ENCODE measurements at regions not wholly inside any gene's neighbourhood (a gene's known extent, or its start where the extent isn't known, plus 50 kb on each side); places are given as distances from the start of the nearest gene placed in this dataset.

DNA sequence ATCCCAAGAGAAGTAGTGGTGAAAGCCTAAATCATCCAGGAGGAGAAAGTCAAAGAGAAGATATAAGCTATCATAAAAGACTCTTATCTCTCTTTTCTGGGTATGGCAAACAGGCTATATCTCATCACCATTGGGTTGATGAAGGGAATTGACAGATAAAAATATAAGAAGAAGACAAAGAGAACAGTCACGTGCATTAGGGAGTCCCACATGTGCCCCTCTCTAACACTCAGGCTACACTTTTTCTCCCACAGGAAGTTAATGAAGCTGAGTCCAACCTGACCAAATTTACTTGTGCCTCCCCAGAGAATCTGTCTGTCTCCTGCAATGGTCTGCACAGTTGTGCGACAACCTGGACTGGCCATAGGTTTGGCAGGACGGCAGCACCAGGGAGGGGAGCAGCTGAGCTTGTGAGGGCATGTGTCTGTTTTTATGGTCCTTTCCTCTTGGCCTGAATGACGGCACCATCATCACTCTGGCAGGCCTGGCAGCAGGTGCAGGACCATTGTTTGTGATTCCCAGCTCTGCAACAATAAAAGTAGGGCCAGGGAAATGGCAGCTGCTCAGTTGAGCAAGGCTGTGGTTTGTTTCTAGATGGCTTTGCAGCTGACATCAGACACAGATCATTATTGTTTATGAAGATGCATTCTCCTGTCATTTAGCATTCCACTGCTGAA is 144.5 kb upstream of the MCHR2 start:
- no peak for DNase-seq (ENCODE audit: low read depth in 1 of 2, low spot score in 1 of 2)

DNA sequence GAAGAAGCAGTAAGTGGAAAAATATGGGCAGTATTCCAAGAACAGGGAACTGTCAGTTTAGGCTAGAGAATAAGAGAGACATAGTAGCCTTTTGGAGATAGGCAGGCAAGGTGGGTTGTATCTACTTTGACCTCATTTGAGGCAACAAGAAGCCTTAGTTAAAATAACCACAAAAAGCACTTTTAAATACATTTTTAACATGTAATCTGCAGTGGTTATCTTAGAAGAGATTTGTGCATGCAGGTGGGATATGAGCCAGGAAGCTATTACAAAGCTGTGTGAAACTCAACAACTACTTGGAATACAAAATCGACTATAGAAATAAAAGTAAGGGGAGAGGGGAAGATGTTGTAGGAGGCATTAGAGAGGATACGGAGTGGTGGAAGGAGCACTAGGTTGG is 143.7 kb upstream of the MCHR2 start:
- DNase-seq (ENCODE audit: low read depth in 1 of 2, low spot score in 1 of 2): no peak

GRCh38 chr6:100136590-100136989 is 142.6 kb upstream of the MCHR2 start:
- no peak for DNase-seq (ENCODE audit: low read depth in 1 of 2, low spot score in 1 of 2)

GRCh38 chr6:100135977-100136376 is 142.0 kb upstream of the MCHR2 start:
- no peak for DNase-seq (ENCODE audit: low read depth in 1 of 2, low spot score in 1 of 2)

DNA sequence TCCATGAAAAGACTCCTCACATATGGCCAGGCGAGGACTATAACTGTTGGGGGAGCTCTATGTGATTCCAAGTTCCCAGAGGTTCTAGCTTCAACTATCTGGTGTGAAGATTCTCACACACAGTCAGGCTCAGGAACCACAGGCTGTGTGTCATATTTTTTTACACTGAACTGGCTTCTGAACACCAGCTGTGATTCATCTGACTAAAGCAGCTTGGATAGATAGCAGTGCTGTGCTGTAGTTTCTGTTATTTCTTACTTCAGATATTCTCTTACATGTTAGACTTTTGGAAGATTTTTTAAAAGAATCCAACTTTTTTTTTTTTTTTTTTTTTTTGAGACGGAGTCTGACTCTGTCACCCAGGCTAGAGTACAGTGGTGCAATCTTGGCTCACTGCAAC is 140.7 kb upstream of the MCHR2 start:
- no peak for DNase-seq (ENCODE audit: low read depth in 1 of 2, low spot score in 1 of 2)

- DNase-seq (ENCODE audit: low read depth in 1 of 2, low spot score in 1 of 2): no peak
These were observed 140.3 kb upstream of the MCHR2 start for GRCh38 chr6:100134297-100134696.

DNA sequence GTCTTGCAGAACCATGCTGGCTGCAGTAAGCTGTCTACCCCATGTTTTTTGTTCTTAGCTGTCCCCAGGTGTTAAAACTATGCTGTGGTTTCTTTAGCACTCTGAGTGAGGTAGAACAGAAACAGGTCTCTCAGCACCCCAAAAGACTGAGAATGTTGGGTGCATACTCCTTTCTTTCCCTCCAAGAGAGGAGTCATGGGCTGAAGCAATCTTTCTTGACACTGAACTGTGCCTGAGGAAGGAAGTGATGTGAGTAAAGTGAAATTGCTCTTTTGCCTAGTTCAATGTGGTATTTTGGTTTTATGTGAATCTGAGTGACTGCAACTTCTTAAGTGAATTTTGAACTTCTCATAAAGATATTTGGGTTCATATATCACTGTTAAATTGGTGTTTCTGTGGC is 138.0 kb upstream of the MCHR2 start:
- no peak for DNase-seq (ENCODE audit: low read depth in 1 of 2, low spot score in 1 of 2)

GRCh38 chr6:100130630-100131029 is 136.6 kb upstream of the MCHR2 start:
- no peak for DNase-seq (ENCODE audit: low read depth in 1 of 2, low spot score in 1 of 2)

DNA sequence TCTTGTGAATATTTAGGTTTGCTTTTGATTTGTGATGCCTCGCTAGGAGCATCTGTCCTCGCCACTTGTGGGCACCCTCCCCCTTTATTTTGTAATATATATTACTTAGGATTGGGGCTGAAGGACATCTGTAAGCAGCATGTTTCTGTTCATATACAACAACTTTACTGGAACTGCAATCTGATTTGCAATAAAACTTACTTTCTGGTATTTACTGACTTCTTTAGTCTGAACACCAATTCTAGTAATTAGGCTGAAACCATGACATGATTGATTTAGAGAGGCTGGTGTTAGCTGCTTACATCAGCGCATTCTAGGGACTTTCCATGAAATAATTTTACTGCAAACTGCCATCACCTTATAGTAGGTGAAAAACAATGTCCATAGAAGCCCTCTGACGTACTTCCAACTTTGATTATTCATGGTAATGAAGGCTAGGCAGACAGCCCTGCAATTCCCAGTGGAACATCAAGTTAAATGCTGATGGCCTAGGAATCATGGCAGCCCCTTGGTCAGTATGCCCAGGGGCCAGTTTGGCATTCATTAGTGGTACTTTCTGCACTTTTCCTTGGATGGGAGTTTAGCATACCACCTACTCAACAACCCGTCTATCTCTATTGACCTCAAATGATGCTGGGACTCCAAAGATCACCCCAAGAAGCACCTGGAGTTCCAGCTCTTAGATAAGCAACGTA is 132.9 kb upstream of the MCHR2 start:
- DNase-seq (ENCODE audit: low read depth in 1 of 2, low spot score in 1 of 2): no peak

DNA sequence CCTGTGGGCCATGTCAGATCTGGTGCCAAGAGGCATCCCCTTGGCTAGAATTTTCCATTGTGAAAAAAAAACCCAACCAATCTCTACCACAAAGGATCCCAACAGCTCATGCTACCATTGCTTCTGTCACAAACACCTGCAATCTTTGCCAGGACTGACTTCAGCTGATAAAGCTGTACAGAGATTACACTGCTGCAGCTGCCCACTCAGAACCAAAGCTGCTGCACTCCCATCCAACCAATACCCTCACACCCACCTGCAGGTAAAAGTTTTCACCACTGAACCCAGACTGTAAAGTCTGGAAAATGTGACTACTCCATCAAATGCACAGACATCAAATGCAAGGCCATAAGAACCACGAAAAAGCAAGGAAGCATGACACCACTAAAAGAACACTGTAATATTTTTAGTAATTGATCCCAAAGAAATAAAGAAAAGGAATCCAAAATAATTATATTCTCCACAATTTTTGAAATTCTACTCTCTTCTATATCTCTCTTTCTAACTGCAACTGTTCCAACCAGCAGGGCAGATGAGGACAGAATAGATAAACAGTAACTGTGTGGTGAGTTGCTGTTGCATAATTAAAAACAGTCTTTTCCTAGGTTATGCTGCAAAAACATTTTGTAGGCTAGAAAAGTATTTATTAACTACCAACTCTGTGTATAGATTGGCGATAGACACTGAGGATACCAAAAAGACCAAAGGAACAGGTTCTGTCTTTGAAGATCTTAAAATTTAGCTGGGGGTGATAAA is 128.0 kb upstream of the MCHR2 start:
- no peak for DNase-seq (ENCODE audit: low read depth in 1 of 2, low spot score in 1 of 2)

- no peak for DNase-seq (ENCODE audit: low read depth in 1 of 2, low spot score in 1 of 2)
These were observed 125.2 kb upstream of the MCHR2 start for GRCh38 chr6:100119261-100119660.

DNA sequence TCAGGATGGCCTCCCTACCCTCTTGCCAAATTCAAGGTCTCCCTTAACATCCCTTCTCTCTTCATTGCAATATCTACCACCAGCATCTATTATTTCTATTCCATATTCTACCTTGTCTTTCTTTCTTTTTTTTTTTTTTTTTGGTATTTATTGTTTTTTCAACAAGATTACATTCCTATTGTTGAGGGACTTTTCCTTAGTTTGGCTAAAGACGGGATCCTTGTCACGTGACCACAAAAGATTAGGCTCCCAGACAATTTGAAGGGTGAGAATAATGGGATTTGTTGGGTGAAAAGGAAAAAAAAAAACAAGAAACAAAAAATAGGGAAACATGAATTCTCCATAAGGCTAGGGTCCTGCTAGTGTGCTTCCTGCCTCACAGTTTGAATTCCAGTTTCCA is 124.3 kb upstream of the MCHR2 start:
- DNase-seq (ENCODE audit: low read depth in 1 of 2, low spot score in 1 of 2): no peak

DNA sequence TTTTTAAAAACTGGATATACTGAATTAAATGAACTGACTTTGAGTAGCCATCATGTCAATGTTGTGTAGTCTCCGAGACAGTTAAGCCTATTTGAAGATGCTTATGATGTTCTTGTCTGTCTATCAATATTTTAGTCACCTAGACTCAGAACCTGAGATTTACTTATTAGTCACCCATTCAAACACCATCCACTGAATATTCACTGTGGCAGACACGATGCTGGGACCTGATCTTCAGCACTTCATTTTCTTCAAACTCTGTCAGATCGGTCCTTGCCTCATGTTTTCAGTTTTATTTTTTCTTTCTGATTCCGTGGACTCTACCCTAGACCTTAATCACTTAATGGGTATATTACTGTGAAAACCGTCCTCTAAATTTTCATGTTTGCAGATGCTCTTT is 123.7 kb upstream of the MCHR2 start:
- DNase-seq (ENCODE audit: low read depth in 1 of 2, low spot score in 1 of 2): no peak

DNA sequence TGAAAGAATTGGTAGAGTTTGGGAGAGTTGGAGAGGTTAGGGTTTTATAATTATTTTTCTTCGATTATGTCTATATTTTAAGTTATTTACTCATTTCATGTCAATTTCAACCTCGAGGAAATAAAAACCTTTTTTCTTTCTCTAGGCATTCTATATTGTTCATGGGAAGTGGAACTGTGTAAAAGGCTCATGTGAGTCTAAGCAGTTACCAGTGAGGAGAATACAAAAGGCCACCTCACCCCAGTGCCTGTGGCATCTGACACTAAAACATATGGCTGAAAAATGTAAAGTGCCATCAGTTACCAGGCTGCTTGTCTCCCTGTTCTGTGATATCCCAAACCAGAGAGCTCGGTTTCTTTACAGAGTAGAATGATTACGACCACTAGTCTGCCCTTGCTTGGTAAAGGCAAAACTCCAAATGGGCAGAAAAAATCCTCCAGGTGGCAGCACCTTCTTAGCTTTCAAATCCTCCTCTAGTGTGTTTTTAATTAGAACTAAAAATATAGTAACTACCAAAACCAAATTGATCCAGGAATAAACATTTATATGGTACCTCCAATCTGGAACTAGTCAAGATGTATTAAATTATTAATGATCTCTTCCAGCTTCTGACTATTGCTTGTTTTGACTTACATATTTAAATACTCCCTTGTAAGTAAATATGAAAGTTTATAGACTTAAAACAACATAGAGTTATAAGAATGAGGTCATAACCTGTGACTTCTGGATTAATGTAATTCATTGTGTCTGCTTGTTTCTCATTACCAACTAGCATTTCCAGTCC is 122.6 kb upstream of the MCHR2 start:
- DNase-seq (ENCODE audit: low read depth in 1 of 2, low spot score in 1 of 2): no peak

GRCh38 chr6:100115407-100116101 is 121.5 kb upstream of the MCHR2 start:
- no peak for DNase-seq (ENCODE audit: low read depth in 1 of 2, low spot score in 1 of 2)

GRCh38 chr6:100112855-100113508 is 119.0 kb upstream of the MCHR2 start:
- DNase-seq (ENCODE audit: low read depth in 1 of 2, low spot score in 1 of 2): no peak

GRCh38 chr6:100105919-100106529 is 112.0 kb upstream of the MCHR2 start:
- no peak for DNase-seq (ENCODE audit: low read depth in 1 of 2, low spot score in 1 of 2)

DNA sequence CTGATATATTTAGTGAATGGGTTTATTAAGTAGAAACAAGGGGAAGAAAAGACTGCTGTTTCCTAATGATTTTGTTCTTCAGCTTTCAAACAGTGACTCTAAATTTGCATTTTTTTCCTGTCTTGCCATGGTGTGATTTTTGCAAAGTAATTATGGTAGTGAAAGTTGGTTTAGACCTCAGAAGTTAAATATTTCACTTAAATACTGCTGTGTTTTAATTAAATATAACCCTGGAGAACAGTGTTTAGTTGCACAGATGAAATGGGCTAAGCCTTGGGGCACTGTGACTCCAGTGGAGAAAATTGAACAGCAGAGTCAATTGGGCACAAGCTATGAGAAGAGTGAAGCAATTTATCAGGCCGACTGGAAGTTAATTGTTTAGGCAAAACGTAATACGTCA is 111.1 kb upstream of the MCHR2 start:
- DNase-seq (ENCODE audit: low read depth in 1 of 2, low spot score in 1 of 2): no peak

DNA sequence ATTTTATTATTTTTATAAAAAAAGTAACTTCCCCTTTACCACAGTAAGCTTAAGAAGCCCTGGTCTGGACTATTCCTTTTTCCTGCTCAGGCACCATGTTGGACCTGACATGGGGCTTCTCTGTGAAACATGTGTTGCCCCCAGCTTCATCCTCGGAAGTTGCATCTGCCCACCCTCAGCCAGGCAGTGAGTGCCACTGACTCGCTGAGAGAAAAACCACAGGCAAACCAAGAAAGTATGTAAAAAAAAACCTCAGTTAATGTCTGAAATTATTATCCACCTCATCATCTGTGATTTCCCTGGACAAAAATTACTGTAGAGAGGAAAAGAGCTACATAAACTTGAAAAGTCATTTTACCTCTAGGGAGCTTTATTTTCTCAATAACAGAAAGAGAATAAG is 109.9 kb upstream of the MCHR2 start:
- DNase-seq (ENCODE audit: low read depth in 1 of 2, low spot score in 1 of 2): no peak

GRCh38 chr6:100103194-100103593 is 109.2 kb upstream of the MCHR2 start:
- no peak for DNase-seq (ENCODE audit: low read depth in 1 of 2, low spot score in 1 of 2)

Data from activated CD4-positive, alpha-beta T cell treated with anti-CD3 and anti-CD28 coated beads, Interleukin-2, amount 50 U/mL, for 24 hours (primary cell).